ENCODE measurements at regions not wholly inside any gene's neighbourhood (a gene's known extent, or its start where the extent isn't known, plus 50 kb on each side); places are given as distances from the start of the nearest gene placed in this dataset.

GRCh38 chr7:12741951-12742575 lies 54.6 kb downstream of the ARL4A start:
- no TSS peak for BruUV-seq (replicated peaks)
- H3K9me2 ChIP-seq (ENCODE audit: insufficient read depth), result no peaks in the 10 kb centered on the region
- H3K27ac ChIP-seq, result no peak overlapping the region
- H3F3A ChIP-seq (ENCODE audit: insufficient read depth, low read depth), result peaks cover 5% of the 10 kb centered on the region; the same call in 1 of the 2 replicates
- no peaks in the 10 kb centered on the region for H3K79me2 ChIP-seq (ENCODE audit: low read depth)
- ChIA-PET POLR2A (ENCODE audit: unreplicated experiment) (no interaction called here), CTCF (no interaction called here)
- DNase-seq, result no peak
- H3K36me3 ChIP-seq (ENCODE audit: low read depth), result no peaks in the 10 kb centered on the region
- no peak overlapping the region; the same call in 1 of the 2 replicates for H2AFZ ChIP-seq
- intact Hi-C loops (cut with micrococcal nuclease; ENCODE audit: unreplicated experiment), result no loop called here
- H3K4me3 ChIP-seq, result no peak overlapping the region
- no peak overlapping the region for H3K4me2 ChIP-seq
- no peaks in the 10 kb centered on the region for H3K9me3 ChIP-seq (ENCODE audit: insufficient read depth, low read depth)
- no peaks in the 10 kb centered on the region for H4K20me1 ChIP-seq (ENCODE audit: insufficient read depth)
- H3K27me3 ChIP-seq (ENCODE audit: insufficient read depth, low read depth), result no peaks in the 10 kb centered on the region
- no peak for TF ChIP-seq CTCF (conservative IDR thresholded peaks at IDR 0.05)
- TF ChIP-seq EZH2 (IDR thresholded peaks at IDR 0.05; ENCODE audit: low read depth), result no peak
- peaks cover 14% of the 10 kb centered on the region for H3K4me1 ChIP-seq (replicated peaks; ENCODE audit: insufficient read depth)

GRCh38 chr7:12746211-12746610 lies 58.8 kb downstream of the ARL4A start:
- CTCF ChIA-PET, result no interaction called here

GRCh38 chr7:12747687-12748306 lies 60.4 kb downstream of the ARL4A start:
- Histone ChIP-seq H2AFZ (no peak overlapping the region), H3K4me3 (no peak overlapping the region), H3K79me2 (ENCODE audit: low read depth) (no peaks in the 10 kb centered on the region), H3K4me1 (replicated peaks; ENCODE audit: insufficient read depth) (no peaks in the 10 kb centered on the region), H3K9me2 (ENCODE audit: insufficient read depth) (no peaks in the 10 kb centered on the region), H3K27ac (no peak overlapping the region), H3K4me2 (no peak overlapping the region), H4K20me1 (ENCODE audit: insufficient read depth) (no peaks in the 10 kb centered on the region), H3K9me3 (ENCODE audit: insufficient read depth, low read depth) (no peaks in the 10 kb centered on the region), H3F3A (ENCODE audit: insufficient read depth, low read depth) (no peaks in the 10 kb centered on the region), H3K27me3 (ENCODE audit: insufficient read depth, low read depth) (no peaks in the 10 kb centered on the region), H3K36me3 (ENCODE audit: low read depth) (no peaks in the 10 kb centered on the region)
- CTCF ChIA-PET, result interaction anchor here (0.7 kb wide), 1 partner anchor 60 kb away, joined by 4 read pairs; the partner anchor contains the start of gene ARL4A
- POLR2A ChIA-PET (ENCODE audit: unreplicated experiment), result interaction anchor here (0.5 kb wide), 1 partner anchor 1750 kb away, joined by 5 read pairs; no protein-coding TSS in a partner anchor
- no peak for DNase-seq
- no TSS peak for BruUV-seq (replicated peaks)
- TF ChIP-seq EZH2 (IDR thresholded peaks at IDR 0.05; ENCODE audit: low read depth) (no peak), CTCF (conservative IDR thresholded peaks at IDR 0.05) (no peak)
- intact Hi-C loops (cut with micrococcal nuclease; ENCODE audit: unreplicated experiment), result no loop called here

More at GRCh38 chr7:12746211-12746610, 58.8 kb downstream of the ARL4A start:
- intact Hi-C loops (cut with micrococcal nuclease; ENCODE audit: unreplicated experiment), result no loop called here
- Histone ChIP-seq H3F3A (ENCODE audit: insufficient read depth, low read depth) (no peaks in the 10 kb centered on the region), H3K36me3 (ENCODE audit: low read depth) (no peaks in the 10 kb centered on the region), H3K27me3 (ENCODE audit: insufficient read depth, low read depth) (no peaks in the 10 kb centered on the region), H3K9me3 (ENCODE audit: insufficient read depth, low read depth) (no peaks in the 10 kb centered on the region), H3K27ac (no peak overlapping the region), H3K9me2 (ENCODE audit: insufficient read depth) (no peaks in the 10 kb centered on the region), H2AFZ (no peak overlapping the region), H3K4me3 (no peak overlapping the region), H3K4me2 (no peak overlapping the region), H3K4me1 (replicated peaks; ENCODE audit: insufficient read depth) (no peaks in the 10 kb centered on the region; the same call in none of the 2 replicates), H3K79me2 (ENCODE audit: low read depth) (no peaks in the 10 kb centered on the region), H4K20me1 (ENCODE audit: insufficient read depth) (no peaks in the 10 kb centered on the region)
- no peak for DNase-seq
- no peak for TF ChIP-seq EZH2 (IDR thresholded peaks at IDR 0.05; ENCODE audit: low read depth)
- TF ChIP-seq CTCF (conservative IDR thresholded peaks at IDR 0.05), result no peak
- POLR2A ChIA-PET (ENCODE audit: unreplicated experiment), result no interaction called here
- BruUV-seq (replicated peaks), result no TSS peak

Measured in PC-9 (cell line).